HG03139 (cell line): ENCODE measurements at regions not wholly inside any gene's neighbourhood (a gene's known extent, or its start where the extent isn't known, plus 50 kb on each side); places are given as distances from the start of the nearest gene placed in this dataset.
"Not testable (repeated sequence)": the region's sequence is repeated elsewhere in the genome, so short reads cannot be mapped to it uniquely, and the experiment has no call there.

Experiments used
- ATAC-seq: cut with Tn5 transposase; IDR thresholded peaks from one replicate; pipeline ENCODE4 v1.9.1; 2021; ENCODE audit not compliant: unreplicated experiment

GRCh38 chr2:242043538-242044312 is 174.2 kb downstream of the RTP5 start:
- no peak for ATAC-seq

- no peak for ATAC-seq
Observed at GRCh38 chr2:242044313-242044590, 174.7 kb downstream of the RTP5 start.

DNA sequence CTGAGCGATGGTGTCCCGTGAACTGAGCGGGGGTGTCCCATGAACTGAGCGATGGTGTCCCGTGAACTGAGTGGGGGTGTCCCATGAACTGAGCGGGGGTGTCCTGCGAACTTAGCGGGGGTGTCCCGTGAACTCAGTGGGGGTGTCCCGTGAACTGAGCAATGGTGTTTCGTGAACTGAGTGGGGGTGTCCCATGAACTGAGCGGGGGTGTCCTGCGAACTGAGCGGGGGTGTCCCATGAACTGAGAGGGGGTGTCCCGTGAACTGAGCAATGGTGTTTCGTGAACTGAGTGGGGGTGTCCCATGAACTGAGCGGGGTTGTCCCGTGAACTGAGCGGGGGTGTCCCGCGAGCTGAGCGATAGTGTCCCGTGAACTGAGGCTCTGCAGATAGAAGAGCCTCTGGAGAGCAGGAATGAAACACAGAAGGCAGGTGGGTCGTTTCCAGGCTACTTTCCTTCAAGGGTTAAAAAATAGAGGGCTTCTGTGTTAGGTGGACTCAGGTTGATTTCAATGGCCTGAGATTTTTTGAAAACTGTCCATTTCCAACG is 176.1 kb downstream of the RTP5 start:
- not testable (repeated sequence) for ATAC-seq

DNA sequence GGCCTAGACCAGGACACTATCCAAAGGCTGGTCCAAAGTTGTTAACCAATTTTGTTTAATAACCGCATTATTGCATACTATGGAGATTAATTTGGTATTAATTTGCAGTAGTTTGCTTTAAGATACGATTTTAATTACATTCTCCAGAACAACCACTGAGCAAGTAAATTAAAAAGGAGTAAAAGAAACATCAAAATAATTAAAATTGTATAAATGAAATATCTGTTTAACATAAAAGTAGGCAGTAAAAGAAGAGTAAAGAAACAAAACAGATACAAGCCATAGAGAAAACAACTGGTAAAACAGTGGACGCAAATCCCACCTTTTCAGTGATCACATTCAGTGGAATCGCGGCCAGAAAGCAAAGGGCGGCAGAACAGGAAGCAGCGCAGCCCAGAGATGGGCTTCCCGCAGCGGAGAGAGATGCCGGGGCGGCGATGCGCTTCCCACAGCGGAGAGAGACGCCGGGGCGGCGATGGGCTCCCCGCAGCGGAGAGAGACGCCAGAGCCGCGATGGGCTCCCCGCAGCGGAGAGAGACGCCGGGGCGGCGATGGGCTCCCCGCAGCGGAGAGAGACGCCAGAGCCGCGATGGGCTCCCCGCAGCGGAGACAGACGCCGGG is 176.8 kb downstream of the RTP5 start:
- no peak for ATAC-seq

DNA sequence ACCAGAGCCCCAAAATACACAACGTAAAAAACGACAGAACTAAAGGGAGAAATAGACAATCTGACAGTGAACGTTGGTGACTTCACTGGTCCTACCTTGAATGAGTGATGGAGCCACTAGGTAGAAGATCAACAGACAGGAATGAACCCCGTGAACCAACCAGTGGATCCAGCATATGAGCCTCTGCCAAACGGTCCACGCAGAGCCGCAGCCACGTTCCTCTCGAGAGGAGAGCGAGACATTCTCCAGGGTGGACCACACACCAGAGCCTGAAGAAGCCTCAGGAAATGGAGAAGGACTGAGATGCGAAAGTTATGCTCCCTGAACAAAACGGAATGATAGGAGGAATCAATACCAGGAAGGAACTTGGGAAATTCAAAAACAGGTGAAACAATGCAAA is 178.4 kb downstream of the RTP5 start:
- no peak for ATAC-seq

- no peak for ATAC-seq
Observed at GRCh38 chr2:242048479-242048878, 178.9 kb downstream of the RTP5 start.

DNA sequence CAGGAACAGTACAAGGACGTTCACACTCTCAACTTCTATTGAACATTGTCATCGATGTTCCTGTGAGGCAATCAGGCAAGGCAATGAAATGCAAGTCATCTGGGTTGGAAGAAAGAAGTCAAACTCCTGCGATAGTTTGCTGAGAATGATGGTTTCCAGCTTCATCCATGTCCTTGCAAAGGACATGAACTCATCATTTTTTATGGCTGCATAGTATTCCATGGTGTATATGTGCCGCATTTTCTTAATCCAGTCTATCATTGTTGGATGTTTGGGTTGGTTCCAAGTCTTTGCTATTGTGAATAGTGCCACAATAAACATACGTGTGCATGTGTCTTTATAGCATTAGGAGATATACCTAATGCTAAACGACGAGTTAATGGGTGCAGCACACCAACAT is 180.0 kb downstream of the RTP5 start:
- ATAC-seq, result not testable (repeated sequence)

- ATAC-seq, result no peak
Observed at GRCh38 chr2:242051463-242051862, 181.9 kb downstream of the RTP5 start.

DNA sequence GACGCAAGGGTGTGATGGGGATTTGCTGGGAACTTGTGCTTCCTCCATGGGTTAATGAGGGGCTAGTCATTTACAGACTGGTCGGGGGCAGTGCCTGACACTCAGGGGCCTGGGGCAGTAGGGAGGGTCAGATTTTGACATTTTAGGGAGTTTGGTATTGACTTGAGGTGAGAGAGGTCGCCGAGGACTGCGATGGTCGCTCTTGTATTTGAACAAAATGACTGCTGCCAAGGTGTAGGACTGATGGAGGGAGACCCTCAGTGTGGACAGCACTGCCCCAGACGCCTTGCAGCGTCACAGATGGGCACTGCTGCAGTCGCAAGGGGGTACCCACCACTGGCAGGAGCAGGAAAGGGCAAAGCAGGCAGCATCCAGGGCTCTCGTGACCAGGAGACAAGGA is 182.9 kb downstream of the RTP5 start:
- no peak for ATAC-seq

DNA sequence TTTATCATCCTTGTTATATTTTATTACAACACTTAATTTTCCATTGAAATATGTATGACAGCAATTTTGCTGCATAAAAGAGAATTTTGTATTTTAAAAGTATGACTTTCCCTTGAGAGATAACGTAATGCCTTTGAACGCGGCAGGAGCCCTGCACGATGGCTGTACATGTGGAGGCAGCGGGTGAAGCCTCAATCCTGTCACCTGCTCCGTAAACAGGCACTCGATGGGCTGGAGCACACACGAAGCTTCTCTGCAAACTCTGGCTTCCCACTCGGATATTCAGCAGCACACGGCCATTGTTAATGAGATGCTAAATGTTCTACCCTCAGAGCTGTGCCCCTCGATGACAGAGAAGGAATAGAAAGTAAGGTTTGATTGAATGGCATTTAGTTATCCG is 184.4 kb downstream of the RTP5 start:
- no peak for ATAC-seq

- no peak for ATAC-seq
Observed at GRCh38 chr2:242054406-242054805, 184.9 kb downstream of the RTP5 start.

DNA sequence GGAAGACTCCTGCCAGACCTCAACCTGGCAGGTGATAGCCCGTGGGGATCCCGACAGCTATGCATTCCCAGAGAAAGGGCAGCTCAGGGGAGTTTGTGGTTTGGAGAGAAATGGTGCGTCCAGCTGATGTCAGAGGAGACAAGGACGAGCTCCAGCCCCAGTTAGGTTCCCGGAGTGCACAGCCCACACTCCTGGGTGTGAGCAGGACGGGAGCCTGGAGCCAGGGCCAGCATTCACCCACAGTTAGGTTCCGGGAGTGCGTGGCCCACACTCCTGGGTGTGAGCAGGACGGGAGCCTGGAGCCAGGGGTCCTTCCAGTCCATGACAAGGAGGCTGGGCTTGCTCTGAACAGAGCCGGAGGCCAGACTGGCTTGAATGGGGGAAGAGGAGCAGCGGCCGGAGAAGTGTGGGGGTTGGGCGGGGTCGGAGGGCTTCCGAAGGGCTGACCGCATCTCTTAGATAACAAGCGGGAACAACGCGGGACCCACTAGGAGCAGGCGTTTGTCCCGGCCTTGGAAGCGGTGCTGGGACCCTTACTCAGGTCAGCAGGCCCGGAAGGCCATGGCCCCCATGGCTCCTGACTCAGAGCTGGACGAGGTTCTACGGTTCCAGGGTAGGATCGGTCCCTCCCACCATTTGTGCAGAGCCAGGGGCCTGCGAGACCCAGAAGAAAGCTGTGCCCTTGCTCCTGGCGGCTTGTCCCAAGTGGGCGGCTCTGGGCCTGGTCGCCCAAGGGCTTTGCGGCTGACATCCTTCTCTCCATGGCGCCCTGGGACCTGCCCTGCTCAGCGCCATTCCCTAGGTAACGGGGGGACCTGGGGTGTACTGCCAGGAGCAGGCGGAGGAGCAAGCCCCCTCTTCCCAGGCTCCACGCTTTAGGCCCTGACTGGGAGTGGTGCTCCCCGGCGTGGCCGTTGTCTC is 185.6 kb downstream of the RTP5 start:
- no peak for ATAC-seq

GRCh38 chr2:242056026-242056425 is 186.5 kb downstream of the RTP5 start:
- no peak for ATAC-seq

GRCh38 chr2:242056785-242057184 is 187.3 kb downstream of the RTP5 start:
- ATAC-seq, result no peak

- no peak for ATAC-seq
Observed at GRCh38 chr2:242057379-242058040, 188.0 kb downstream of the RTP5 start.

DNA sequence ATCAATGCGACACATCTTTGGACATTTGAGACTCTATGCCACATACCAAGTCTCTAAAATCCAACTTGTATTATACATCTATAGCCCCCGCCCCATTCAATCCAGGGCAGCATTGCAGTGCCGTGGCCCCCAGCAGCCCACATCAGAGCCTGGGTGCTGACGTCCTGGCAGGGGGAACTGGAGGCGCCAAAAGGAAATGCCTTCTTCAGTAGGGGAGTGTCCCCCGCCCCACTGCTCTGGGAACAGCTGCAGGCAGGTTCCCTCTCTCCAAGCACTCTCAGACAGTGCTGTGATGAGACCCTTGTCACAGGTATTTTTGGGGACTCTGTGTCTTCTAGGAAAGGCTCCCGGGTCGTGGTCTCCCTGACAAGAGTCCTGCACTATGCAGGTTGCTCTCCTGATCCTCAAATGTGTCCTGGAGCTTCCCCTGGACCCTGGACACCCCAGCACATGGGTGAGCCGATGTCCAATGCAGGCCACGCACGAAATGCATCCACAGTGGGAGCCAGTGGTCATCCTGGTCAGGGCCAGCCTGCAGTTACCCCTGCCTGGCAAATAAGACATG is 188.7 kb downstream of the RTP5 start:
- no peak for ATAC-seq

- no peak for ATAC-seq
Observed at GRCh38 chr2:242059566-242059965, 190.0 kb downstream of the RTP5 start.

- ATAC-seq, result no peak
Observed at GRCh38 chr2:242060212-242060835, 190.8 kb downstream of the RTP5 start.

GRCh38 chr2:242061930-242062329 is 192.4 kb downstream of the RTP5 start:
- not testable (repeated sequence) for ATAC-seq

- no peak for ATAC-seq
Observed at GRCh38 chr2:242063436-242063835, 193.9 kb downstream of the RTP5 start.
